Vagina (tissue), 2 donors: ENCODE measurements at regions not wholly inside any gene's neighbourhood (a gene's known extent, or its start where the extent isn't known, plus 50 kb on each side); places are given as distances from the start of the nearest gene placed in this dataset.
A peak's percentile ranks its signal among the peaks of the same experiment; 100 is the strongest.

Experiments
- DNase-seq, 2 donors: peaks; one replicate each; pipeline ENCODE4 v3.0.0-alpha.2; 2017; ENCODE audit errors: extremely low spot score in 2 of 2
- H3K27ac ChIP-seq: fragments of 200-600 bp; sonication (generic); one replicate; pipeline ENCODE4 v1.5.1; 2019
- H3K27me3 ChIP-seq: fragments of 200-600 bp; sonication (generic); one replicate; pipeline ENCODE4 v1.5.1; 2019
- H3K36me3 ChIP-seq, 2 donors: fragments of 200-600 bp; sonication (generic); one replicate each; pipeline ENCODE4 v1.5.1; 2017 to 2019
- H3K4me1 ChIP-seq: fragments of 200-600 bp; sonication (generic); one replicate; pipeline ENCODE4 v1.5.1; 2019
- H3K4me3 ChIP-seq, 2 donors: fragments of 200-600 bp; sonication (generic); 1 replicate in 1 of 2; 2 replicates in 1 of 2; pipeline ENCODE4 v1.5.1; 2016 to 2019
- H3K9me3 ChIP-seq: fragments of 200-600 bp; sonication (generic); one replicate; pipeline ENCODE4 v1.5.1; 2019
- POLR2A ChIP-seq, 2 donors: fragments of 450-650 bp; IDR thresholded peaks; one replicate each; pipeline ENCODE4 v1.6.1; 2017; ENCODE audit warnings: antibody characterized with exemption in 2 of 2, mild to moderate bottlenecking in 2 of 2, moderate library complexity in 2 of 2
- POLR2AphosphoS5 ChIP-seq, 2 donors: sonication (generic); formaldehyde crosslinking; IDR thresholded peaks; one replicate each; pipeline ENCODE4 v1.9.0; 2017; ENCODE audit warnings: antibody characterized with exemption in 2 of 2, mild to moderate bottlenecking in 2 of 2, low read depth in 1 of 2; ENCODE audit not compliant: insufficient read depth in 1 of 2
- intact Hi-C: fragments of 100-400 bp; cut with DNase I; formaldehyde crosslinking; loops from one replicate; pipeline ENCODE4 v1.15.1; 2023
- TF ChIP-seq, protein P1 (sequence below), 3 experiments: fragments of 450-650 bp in 2 of 3; fragments of 200-600 bp in 1 of 3; sonication (generic) in 1 of 3; IDR thresholded peaks; one replicate each; pipeline ENCODE4 v1.5.1; 2017 to 2019; ENCODE audit warnings: antibody characterized with exemption in 3 of 3, mild to moderate bottlenecking in 2 of 3, moderate library complexity in 2 of 3

DNA sequence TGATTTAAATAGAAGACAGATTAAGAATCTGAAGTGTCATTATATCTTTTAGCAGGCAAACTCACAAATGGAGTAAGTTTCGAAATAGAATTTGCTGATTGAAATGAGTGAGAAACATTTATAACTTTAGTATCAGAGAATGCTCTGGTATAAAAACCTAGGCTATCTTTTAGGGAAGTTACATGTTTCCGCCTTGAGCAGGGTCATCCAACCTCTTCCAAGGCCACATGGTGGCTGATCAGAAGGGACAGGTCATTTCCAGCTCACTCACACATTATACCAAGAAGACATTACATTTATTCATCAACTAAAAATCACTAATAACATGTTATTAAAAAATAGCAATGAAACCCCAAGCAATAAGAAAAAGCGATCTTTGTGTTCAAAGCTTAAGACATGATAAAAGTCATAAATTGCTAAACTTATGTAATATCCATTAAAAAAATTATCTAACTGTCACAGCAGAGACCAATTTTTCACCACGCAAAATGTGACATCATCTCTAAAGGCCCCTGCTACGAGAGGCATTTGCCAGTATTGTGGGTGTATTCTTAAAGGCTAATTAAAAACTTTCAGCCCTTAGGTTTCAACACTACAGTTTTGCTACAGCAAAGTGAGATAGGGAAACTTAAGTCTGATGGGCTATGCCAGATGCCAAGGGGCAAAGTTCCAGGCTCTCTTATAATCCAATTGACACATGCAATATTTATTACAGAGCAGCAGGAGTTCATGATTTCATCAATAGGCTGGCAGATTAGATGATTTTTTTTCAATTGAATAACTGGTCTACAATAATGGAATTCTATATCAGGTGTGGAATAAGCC is 240.4 kb upstream of the TBL1XR1 start:
- Histone ChIP-seq H3K36me3 (no peaks in the 10 kb centered on the region), H3K27ac (no peak overlapping the region), H3K4me1 (peaks cover 20% of the 10 kb centered on the region), H3K27me3 (no peaks in the 10 kb centered on the region), H3K4me3 (no peak overlapping the region), H3K9me3 (no peaks in the 10 kb centered on the region)
- no peak for DNase-seq
- TF ChIP-seq, protein P1, sequence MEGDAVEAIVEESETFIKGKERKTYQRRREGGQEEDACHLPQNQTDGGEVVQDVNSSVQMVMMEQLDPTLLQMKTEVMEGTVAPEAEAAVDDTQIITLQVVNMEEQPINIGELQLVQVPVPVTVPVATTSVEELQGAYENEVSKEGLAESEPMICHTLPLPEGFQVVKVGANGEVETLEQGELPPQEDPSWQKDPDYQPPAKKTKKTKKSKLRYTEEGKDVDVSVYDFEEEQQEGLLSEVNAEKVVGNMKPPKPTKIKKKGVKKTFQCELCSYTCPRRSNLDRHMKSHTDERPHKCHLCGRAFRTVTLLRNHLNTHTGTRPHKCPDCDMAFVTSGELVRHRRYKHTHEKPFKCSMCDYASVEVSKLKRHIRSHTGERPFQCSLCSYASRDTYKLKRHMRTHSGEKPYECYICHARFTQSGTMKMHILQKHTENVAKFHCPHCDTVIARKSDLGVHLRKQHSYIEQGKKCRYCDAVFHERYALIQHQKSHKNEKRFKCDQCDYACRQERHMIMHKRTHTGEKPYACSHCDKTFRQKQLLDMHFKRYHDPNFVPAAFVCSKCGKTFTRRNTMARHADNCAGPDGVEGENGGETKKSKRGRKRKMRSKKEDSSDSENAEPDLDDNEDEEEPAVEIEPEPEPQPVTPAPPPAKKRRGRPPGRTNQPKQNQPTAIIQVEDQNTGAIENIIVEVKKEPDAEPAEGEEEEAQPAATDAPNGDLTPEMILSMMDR (IDR thresholded peaks at IDR 0.05), result no peak
- no peak for TF ChIP-seq POLR2A (IDR thresholded peaks at IDR 0.05)
- no peak for TF ChIP-seq POLR2AphosphoS5 (IDR thresholded peaks at IDR 0.05; ENCODE audit: insufficient read depth in 1 of 2, low read depth in 1 of 2)
- intact Hi-C loops, result no loop called here

DNA sequence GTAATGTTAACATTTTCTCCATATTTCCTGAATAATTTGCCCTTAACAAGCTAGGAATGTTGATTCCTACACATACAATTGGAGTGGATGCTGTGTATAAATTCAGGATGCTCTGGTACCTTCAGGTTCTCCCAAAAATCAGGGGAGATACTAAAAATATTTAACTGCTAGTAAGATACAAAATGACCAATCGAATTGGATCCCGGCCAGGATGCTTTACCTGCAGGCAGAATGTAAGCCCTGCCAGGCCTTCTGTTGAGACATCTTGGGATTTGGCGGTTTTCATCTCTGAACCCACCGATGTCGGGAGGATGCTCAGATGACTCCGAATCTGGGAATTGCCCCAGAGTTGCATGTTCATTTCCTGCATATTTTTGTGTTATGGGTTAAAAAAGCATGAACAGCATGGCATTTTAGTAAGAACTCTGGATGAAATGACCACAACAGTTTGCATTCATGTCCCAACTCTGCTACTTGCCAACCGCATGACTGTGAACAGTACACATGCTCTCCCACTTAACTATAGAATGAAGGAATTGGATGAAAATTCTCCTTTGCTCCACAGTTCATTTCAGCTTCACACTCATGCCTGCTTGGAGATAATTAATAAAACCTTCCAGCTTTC is 241.4 kb upstream of the TBL1XR1 start:
- H3K27me3 ChIP-seq, result no peaks in the 10 kb centered on the region
- no peaks in the 10 kb centered on the region for H3K36me3 ChIP-seq
- no peaks in the 10 kb centered on the region for H3K9me3 ChIP-seq
- H3K27ac ChIP-seq, result no peak overlapping the region
- no peak for DNase-seq
- intact Hi-C loops, result no loop called here
- H3K4me1 ChIP-seq, result peaks cover 30% of the 10 kb centered on the region
- no peak overlapping the region for H3K4me3 ChIP-seq
- TF ChIP-seq POLR2AphosphoS5 (IDR thresholded peaks at IDR 0.05; ENCODE audit: insufficient read depth in 1 of 2, low read depth in 1 of 2) (no peak), POLR2A (IDR thresholded peaks at IDR 0.05) (no peak)
- TF ChIP-seq, protein P1 (IDR thresholded peaks at IDR 0.05), result no peak

DNA sequence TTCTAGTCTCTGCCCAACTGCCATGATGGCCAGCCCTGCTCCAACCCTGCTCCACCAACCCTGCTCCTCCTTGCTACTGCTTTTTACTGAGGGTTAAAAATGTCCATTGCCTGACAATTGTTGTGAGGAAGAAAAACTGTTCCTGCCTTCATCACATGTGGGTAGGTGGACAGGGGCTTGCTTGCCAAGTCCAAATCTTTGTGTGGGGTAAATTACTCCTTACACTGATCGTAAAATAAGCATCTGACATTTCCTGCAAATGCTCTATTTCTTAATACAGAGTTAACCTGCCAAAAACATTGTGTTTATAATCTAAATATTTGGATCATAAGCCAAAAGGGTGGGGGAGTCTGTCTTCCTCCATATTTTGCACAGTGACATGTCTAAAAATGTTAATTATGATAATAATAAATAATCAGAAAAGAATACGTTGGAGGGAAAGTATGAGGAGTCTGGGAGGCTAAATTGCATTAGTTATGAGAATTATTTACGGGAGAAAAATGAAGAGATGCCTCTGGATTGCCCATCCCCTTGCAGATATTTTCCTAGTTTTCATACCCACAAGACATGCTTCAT is 242.5 kb upstream of the TBL1XR1 start:
- H3K9me3 ChIP-seq, result no peaks in the 10 kb centered on the region
- intact Hi-C loops, result no loop called here

DNA sequence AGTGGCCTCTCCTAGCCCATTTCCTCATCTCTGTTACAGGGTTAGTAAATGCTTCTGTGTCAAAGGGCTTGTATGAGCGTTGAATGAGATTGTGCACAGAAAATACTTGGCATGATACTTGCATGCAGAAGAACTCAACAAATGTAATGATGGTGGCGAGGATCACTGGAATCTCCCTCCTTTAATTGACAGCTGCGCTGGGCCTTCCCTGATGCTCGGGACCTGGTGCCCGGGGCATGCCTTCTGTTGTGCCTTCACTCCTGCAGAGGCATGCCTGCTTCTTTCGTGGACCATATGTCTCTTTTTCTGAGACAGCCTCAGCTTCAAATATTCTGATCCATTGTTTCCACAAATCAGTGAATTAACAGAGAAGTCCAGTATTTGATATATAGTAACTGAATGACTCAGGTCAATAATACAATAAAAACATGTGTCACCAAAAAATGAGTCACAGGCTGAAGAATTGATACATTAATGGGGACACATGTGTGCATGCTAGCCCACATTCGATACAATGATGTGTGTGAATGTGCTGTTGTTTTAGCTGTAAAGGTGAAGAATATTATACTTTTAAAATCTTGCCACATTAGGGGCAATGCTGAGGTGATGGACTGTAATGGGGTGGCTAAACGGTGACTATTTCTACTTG is 243.3 kb upstream of the TBL1XR1 start:
- Histone ChIP-seq H3K36me3 (no peaks in the 10 kb centered on the region), H3K4me3 (no peak overlapping the region), H3K27ac (peak overlapping the region; percentile 55), H3K27me3 (no peaks in the 10 kb centered on the region), H3K9me3 (no peaks in the 10 kb centered on the region), H3K4me1 (peaks cover 32% of the 10 kb centered on the region)
- DNase-seq, result no peak
- no peak for TF ChIP-seq POLR2AphosphoS5 (IDR thresholded peaks at IDR 0.05; ENCODE audit: insufficient read depth in 1 of 2, low read depth in 1 of 2)
- TF ChIP-seq, protein P1 (IDR thresholded peaks at IDR 0.05), result no peak
- no peak for TF ChIP-seq POLR2A (IDR thresholded peaks at IDR 0.05)
- intact Hi-C loops, result no loop called here

More for the DNA sequence above, 242.5 kb upstream of the TBL1XR1 start:
- no peak for DNase-seq
- no peak overlapping the region for H3K4me3 ChIP-seq
- H3K36me3 ChIP-seq, result no peaks in the 10 kb centered on the region
- no peaks in the 10 kb centered on the region for H3K27me3 ChIP-seq
- peaks cover 32% of the 10 kb centered on the region for H3K4me1 ChIP-seq
- no peak for TF ChIP-seq POLR2A (IDR thresholded peaks at IDR 0.05)
- TF ChIP-seq, protein P1 (IDR thresholded peaks at IDR 0.05), result no peak
- no peak for TF ChIP-seq POLR2AphosphoS5 (IDR thresholded peaks at IDR 0.05; ENCODE audit: insufficient read depth in 1 of 2, low read depth in 1 of 2)
- H3K27ac ChIP-seq, result peak overlapping the region; percentile 55
